Memory B cell (primary cell): ENCODE measurements at regions not wholly inside any gene's neighbourhood (a gene's known extent, or its start where the extent isn't known, plus 50 kb on each side); places are given as distances from the start of the nearest gene placed in this dataset.
"Not testable (repeated sequence)": the region's sequence is repeated elsewhere in the genome, so short reads cannot be mapped to it uniquely, and the experiment has no call there.

Experiments used
- ATAC-seq: fragments of 150-1000 bp; cut with Tn5 transposase; 2 replicates; pipeline ENCODE4 v1.10.0; 2021; ENCODE audit warnings: low read depth, mild to moderate bottlenecking, moderate library complexity
- DNase-seq, 2 donors: peaks; one replicate each; pipeline ENCODE4 v3.0.0; 2022; ENCODE audit warnings: low spot score in 2 of 2
- H3K27ac Mint-ChIP-seq: one replicate; pipeline ENCODE4 v1.8.0; 2022; ENCODE audit warnings: mild to moderate bottlenecking, moderate library complexity, mixed read lengths
- H3K27me3 Mint-ChIP-seq: one replicate; pipeline ENCODE4 v1.8.0; 2022; ENCODE audit warnings: mixed read lengths
- H3K36me3 Mint-ChIP-seq: one replicate; pipeline ENCODE4 v1.8.0; 2022; ENCODE audit warnings: mild to moderate bottlenecking, mixed read lengths
- H3K4me1 Mint-ChIP-seq: one replicate; pipeline ENCODE4 v1.8.0; 2022; ENCODE audit warnings: mixed read lengths
- H3K4me3 Mint-ChIP-seq: one replicate; pipeline ENCODE4 v1.8.0; 2022; ENCODE audit warnings: mild to moderate bottlenecking, moderate library complexity, mixed read lengths
- H3K9me3 Mint-ChIP-seq: one replicate; pipeline ENCODE4 v1.8.0; 2022; ENCODE audit warnings: mixed read lengths

DNA sequence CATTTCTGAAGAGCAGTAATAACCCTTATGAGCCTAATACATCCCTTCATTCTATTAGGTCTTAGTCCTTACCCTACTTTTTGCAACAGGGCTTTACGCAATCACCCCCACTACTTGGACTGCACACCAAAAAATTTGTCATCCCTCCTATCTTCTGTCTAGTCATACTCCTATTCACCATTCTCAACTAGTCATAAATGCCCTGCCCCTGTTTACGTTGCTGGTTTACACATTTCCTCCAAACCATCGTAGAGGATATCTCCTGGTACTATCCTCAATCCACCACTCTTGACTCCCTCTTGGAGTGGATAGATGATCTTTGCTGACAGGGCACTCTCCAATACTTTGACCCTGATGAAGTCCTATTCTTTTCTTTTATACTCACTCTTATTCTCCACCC, 98.2 kb upstream of the CCNG1 start:
- Mint-ChIP-seq H3K36me3 (no peaks in the 10 kb centered on the region), H3K4me1 (no peaks in the 10 kb centered on the region), H3K9me3 (peaks cover 10% of the 10 kb centered on the region), H3K4me3 (no peak overlapping the region), H3K27me3 (peaks cover 9% of the 10 kb centered on the region), H3K27ac (no peak overlapping the region)
- DNase-seq, result no peak
- no peak for ATAC-seq

DNA sequence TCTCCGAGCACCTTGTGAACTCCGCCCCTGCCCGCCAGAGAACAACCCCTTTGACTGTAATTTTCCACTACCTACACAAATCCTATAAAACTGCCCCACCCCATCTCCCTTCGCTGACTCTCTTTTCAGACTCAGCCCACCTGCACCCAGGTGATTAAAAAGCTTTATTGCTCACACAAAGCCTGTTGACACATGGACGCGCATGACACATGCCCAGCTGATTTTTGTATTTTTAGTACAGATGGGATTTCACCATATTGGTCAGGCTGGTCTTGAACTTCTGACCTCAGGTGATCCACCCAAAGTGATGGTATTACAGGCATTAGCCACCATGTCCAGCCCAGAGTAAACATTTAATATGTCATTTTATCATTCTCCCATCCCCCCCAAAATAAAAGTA, 97.0 kb upstream of the CCNG1 start:
- ATAC-seq, DNase-seq, H3K27me3 Mint-ChIP-seq, H3K36me3 Mint-ChIP-seq, H3K27ac Mint-ChIP-seq, H3K4me1 Mint-ChIP-seq, H3K9me3 Mint-ChIP-seq, H3K4me3 Mint-ChIP-seq: not testable (repeated sequence)

DNA sequence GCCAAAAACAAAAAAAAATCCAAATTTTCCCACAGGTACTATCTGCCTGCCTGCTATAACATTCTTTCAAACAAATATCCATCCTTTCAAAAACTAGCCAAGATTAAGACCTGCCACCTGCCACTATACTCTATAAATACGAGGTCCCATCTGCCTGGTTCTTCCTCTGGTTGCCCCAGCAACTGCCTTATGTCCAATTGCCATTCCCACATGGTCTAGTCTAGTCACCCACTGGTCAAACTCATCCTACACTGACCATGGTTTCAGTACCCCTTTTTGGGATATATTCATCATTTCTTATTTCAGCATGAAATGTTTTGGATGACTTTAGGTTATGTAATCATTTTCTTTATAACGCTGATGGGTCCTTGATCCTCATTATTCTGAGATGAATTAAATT, 95.1 kb upstream of the CCNG1 start:
- Mint-ChIP-seq H3K4me3 (no peak overlapping the region), H3K4me1 (no peaks in the 10 kb centered on the region), H3K27ac (no peak overlapping the region), H3K36me3 (no peaks in the 10 kb centered on the region), H3K9me3 (no peaks in the 10 kb centered on the region), H3K27me3 (peaks cover 3% of the 10 kb centered on the region)
- ATAC-seq (no peak), DNase-seq (no peak)

DNA sequence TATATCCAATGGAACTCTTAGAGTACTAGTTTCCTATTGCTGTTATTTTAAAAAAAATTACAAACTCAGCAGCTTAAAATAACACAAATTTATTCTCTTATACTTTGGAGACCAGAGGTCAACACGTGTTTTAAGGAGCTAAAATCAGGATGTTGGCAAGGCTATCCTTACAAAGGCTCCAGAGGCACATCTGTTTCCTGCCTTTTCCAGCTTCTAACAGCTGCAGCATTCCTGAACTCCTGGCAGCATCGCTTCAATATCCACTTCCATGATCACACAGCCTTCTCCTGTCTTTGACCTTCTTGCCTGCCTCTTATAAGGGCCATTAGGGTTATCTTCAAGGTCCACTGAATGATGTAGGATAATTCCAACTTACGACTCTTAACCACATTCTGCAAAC, 92.2 kb upstream of the CCNG1 start:
- ATAC-seq, result no peak
- Mint-ChIP-seq H3K4me3 (no peak overlapping the region), H3K27me3 (peaks cover 4% of the 10 kb centered on the region), H3K9me3 (no peaks in the 10 kb centered on the region), H3K36me3 (no peaks in the 10 kb centered on the region), H3K27ac (no peak overlapping the region), H3K4me1 (no peaks in the 10 kb centered on the region)
- no peak for DNase-seq

DNA sequence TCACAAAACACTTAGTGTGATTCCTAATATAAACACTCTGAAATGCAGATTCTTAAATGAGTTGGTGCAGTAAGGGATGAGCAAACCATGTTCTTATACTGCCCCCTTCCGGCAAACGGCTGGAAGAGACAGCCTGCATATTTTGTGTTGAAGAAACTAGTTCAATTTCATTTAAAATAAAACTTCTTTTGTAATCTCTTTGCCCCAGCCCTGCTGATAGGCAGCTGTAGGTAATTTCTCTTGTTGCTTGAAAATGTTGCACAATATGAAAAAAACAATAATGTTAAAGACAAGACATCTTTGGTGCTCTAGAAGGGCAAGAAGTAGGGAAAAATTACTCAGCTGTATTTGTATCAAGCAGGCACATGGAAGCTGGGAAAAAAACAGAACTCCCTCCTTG, 89.7 kb upstream of the CCNG1 start:
- Mint-ChIP-seq H3K27ac (no peak overlapping the region), H3K4me1 (no peaks in the 10 kb centered on the region), H3K27me3 (peaks cover 3% of the 10 kb centered on the region), H3K4me3 (no peak overlapping the region), H3K36me3 (no peaks in the 10 kb centered on the region), H3K9me3 (no peaks in the 10 kb centered on the region)
- ATAC-seq, result peak; percentile 57
- DNase-seq, result peak; percentile 18 to 36

DNA sequence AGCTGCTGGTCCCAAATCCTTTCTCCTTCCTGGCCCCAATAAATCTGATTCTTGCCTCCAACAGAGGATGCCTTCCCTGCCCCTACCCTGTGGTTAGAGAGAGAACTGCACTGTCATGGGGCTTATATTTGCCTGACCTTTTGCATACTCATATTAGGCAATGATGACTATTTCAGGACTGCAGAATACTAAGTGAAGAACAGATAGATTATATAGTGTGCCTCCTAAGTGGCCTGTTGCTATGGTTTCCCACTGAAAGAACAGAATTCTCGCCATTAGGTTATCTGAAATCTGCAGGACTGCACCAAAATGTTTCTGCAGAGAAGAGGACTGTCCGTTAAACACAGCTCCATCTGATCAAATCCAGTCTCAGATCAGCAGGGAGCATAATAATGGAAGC, 87.3 kb upstream of the CCNG1 start:
- Mint-ChIP-seq H3K36me3 (no peaks in the 10 kb centered on the region), H3K27me3 (peaks cover 3% of the 10 kb centered on the region), H3K4me1 (peaks cover 9% of the 10 kb centered on the region), H3K4me3 (no peak overlapping the region), H3K9me3 (no peaks in the 10 kb centered on the region), H3K27ac (no peak overlapping the region)
- no peak for ATAC-seq
- DNase-seq, result no peak

DNA sequence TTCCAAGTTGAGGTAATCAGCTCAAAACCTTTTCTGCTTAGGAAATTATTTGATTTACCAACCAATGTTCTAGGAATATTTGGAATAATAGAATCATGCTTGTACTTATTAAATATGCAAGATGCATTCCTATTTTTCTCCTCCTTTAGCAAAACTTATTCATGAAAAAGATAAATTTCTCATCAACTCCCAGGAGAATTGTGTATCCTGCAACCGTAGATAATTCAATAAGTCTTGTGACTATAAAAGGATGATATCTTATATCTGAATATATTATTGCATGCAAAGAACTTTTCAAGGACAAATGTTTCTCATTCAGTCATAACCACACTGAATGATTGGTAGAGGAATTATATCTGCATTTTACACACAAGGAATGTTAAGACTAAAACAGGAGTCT, 84.9 kb upstream of the CCNG1 start:
- ATAC-seq (no peak), DNase-seq (no peak)
- Mint-ChIP-seq H3K9me3 (no peaks in the 10 kb centered on the region), H3K27me3 (peaks cover 2% of the 10 kb centered on the region), H3K27ac (no peak overlapping the region), H3K4me3 (no peak overlapping the region), H3K4me1 (peaks cover 10% of the 10 kb centered on the region), H3K36me3 (no peaks in the 10 kb centered on the region)

DNA sequence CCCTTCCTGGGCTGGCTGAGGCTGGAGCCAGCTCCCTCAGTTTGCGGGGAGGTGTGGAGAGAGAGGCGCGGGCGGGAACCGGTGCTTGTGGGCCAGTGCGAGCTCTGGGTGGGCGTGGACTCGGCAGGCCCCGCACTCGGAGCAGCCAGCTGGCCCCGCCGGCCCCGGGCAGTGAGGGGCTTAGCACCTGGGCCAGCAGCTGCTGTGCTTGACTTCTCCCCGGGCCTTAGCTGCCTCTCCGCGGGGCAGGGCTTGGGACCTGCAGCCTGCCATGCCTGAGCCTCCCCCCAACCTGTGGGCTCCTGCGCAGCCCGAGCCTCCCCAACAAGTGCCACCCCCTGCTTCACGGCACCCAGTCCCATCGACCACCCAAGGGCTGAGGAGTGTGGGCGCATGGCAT, 81.6 kb upstream of the CCNG1 start:
- H3K4me1 Mint-ChIP-seq, H3K4me3 Mint-ChIP-seq, H3K9me3 Mint-ChIP-seq, H3K27ac Mint-ChIP-seq, H3K36me3 Mint-ChIP-seq, H3K27me3 Mint-ChIP-seq, DNase-seq, ATAC-seq: not testable (repeated sequence)

DNA sequence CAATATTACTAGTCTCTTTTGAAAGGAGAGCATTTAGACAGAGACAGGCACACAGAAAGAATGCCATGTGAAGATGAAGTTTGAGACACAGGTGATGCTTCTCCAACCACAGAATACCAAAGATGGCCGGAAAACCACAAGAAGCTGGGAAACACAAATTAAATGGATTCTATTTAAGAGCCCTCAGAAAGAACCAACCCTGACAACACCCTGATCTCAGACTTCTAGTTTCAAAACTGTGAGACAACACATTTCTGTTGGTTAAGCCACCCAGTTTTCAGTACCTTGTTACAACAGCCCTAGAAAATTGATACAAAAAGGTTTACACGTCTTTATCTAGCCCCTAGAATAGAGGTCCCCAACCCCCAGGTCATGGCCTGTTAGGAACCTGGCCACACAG, 79.8 kb upstream of the CCNG1 start:
- no peak overlapping the region for H3K4me3 Mint-ChIP-seq
- peaks cover 10% of the 10 kb centered on the region for H3K4me1 Mint-ChIP-seq
- DNase-seq (no peak), ATAC-seq (no peak)
- no peaks in the 10 kb centered on the region for H3K36me3 Mint-ChIP-seq
- no peak overlapping the region for H3K27ac Mint-ChIP-seq
- H3K9me3 Mint-ChIP-seq, result no peaks in the 10 kb centered on the region
- peaks cover 6% of the 10 kb centered on the region for H3K27me3 Mint-ChIP-seq

DNA sequence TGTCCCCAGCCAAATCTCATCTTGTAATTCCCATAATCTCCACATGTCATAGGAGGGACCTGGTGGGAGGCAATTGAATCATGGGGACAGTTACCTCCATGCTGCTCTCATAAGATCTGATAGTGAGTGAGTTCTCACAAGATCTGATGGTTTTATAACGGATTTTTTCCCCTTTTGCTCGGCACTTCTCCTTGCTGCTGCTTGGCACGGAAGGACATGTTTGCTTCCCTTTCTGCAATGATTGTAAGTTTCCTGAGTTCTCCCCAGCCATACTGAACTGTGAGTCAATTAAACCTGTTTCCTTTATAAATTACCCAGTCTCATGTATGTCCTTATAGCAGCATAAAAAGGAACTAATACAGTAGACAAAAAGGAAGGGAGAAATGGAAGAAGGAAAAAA, 76.7 kb upstream of the CCNG1 start:
- peaks cover 6% of the 10 kb centered on the region for H3K27me3 Mint-ChIP-seq
- DNase-seq, result no peak
- peaks cover 7% of the 10 kb centered on the region for H3K9me3 Mint-ChIP-seq
- peaks cover 1% of the 10 kb centered on the region for H3K36me3 Mint-ChIP-seq
- no peak overlapping the region for H3K4me3 Mint-ChIP-seq
- no peak overlapping the region for H3K27ac Mint-ChIP-seq
- H3K4me1 Mint-ChIP-seq, result no peaks in the 10 kb centered on the region
- no peak for ATAC-seq

DNA sequence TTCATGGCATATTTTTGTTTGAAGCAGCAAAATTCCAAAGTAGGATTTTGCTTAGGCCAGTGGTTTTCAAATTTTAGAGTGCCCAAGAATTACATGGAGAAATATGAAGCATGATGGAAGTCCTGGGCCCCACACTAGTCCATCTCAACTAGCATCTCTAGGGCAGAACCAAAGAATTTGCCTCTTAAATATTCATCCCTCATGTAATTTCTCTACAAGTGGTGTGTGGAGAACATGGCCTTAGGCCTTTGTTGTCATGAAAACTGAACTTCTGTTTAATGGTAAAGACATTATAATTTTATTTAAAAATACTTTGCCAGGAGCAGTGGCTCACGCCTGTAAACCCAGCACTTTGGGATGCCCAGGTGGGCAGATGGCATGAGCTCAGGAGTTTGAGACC, 75.9 kb upstream of the CCNG1 start:
- Mint-ChIP-seq H3K9me3 (peaks cover 8% of the 10 kb centered on the region), H3K27ac (no peak overlapping the region), H3K4me3 (no peak overlapping the region), H3K36me3 (peaks cover 1% of the 10 kb centered on the region), H3K27me3 (peaks cover 6% of the 10 kb centered on the region), H3K4me1 (no peaks in the 10 kb centered on the region)
- DNase-seq (no peak), ATAC-seq (no peak)

DNA sequence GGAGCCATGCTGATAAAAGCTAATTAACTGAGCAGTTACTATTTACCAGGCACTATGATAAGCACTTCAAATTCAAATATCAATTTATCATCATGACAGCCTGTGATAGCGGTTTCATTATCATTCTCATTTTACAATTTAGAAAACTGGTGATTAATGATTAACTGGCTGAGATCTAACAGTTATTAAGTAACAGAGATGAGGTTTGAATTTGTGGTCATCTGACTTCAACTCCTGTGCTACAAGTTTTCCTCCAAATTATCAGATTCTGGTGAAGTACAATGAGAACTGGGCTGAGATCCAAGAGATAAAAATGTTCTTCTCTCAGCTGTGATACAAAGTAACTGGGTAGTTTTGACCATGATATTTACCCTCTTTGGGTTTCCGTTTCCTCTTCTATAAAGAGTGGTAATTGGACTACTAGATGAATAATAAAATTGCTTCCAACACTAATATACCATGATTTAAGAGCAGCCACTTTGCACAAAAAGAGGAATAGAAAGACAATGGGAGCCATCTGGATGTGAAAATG, 74.5 kb upstream of the CCNG1 start:
- Mint-ChIP-seq H3K4me3 (no peak overlapping the region), H3K4me1 (no peaks in the 10 kb centered on the region), H3K27me3 (peaks cover 8% of the 10 kb centered on the region), H3K27ac (no peak overlapping the region), H3K36me3 (peaks cover 1% of the 10 kb centered on the region), H3K9me3 (peaks cover 10% of the 10 kb centered on the region)
- ATAC-seq (no peak), DNase-seq (no peak)

DNA sequence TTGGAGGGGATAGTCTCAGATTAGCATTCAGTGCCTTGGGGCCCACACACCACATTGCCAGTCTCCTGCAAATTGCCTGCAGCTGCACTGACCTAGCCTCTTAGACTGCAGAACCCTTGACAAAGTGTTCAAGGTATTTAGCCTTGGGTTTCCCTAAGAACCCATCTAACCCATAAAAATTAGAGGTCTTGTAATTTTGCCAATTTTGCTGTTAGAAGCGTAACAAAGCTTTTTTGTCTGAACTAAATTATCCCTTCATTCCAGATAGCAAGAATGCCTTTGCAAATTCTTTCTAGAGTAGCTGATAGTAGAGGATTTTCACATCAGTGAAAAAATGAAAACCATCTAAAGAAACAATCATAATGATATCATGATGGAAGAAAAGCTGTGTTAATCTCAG, 74.0 kb upstream of the CCNG1 start:
- no peaks in the 10 kb centered on the region for H3K4me1 Mint-ChIP-seq
- peaks cover 10% of the 10 kb centered on the region for H3K9me3 Mint-ChIP-seq
- DNase-seq (no peak), ATAC-seq (no peak)
- no peak overlapping the region for H3K27ac Mint-ChIP-seq
- no peak overlapping the region for H3K4me3 Mint-ChIP-seq
- H3K27me3 Mint-ChIP-seq, result peaks cover 8% of the 10 kb centered on the region
- peaks cover 1% of the 10 kb centered on the region for H3K36me3 Mint-ChIP-seq

DNA sequence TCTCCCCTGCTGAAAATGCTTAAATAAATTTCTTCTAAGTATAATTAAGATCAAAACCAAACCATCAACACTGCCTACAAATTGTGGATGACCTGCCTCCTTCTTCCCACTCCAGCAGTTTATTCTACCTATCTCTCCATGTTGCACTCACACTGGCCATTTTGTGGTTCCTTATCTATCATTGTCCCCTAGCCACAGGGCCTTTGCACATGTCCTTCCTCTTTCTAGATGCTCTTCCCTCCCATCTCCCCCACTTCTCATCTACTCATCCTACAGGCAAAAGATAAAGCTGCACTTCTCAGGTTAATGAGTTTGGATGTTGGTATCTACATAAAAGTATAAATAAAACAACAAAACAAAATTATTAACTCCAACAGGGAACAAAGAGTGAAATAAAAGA, 70.6 kb upstream of the CCNG1 start:
- Mint-ChIP-seq H3K36me3 (peaks cover 3% of the 10 kb centered on the region), H3K27me3 (peaks cover 2% of the 10 kb centered on the region), H3K4me3 (no peak overlapping the region), H3K4me1 (no peaks in the 10 kb centered on the region), H3K27ac (no peak overlapping the region), H3K9me3 (peaks cover 12% of the 10 kb centered on the region)
- DNase-seq (no peak), ATAC-seq (no peak)

DNA sequence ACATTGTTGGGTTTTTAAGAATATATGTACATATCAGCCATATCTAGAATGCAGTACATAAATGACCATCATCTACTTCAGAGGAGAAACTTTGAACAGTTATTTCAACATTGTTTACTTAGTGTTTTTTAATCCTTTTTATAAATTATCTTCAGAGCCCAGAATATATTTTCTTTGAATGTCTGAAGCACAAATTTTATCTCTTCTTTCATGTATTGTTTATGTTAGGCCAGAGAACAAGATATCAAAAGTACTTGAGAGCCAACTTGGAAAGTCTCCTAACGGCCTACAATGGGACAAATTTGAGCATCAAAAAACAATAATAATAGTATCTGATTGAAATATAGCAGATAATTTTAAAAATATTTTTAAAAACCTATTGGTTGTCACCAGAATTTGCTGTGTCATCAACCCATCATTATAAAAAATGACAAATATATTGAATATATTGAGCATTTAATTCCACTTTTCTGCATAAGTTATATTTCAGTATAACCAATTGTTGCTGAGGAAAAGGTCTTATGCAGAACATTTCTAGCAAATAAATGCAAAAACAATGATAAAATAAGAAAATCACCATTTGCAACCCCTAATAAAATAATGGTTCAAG, 67.5 kb upstream of the CCNG1 start:
- Mint-ChIP-seq H3K4me3 (no peak overlapping the region), H3K27ac (no peak overlapping the region), H3K4me1 (no peaks in the 10 kb centered on the region), H3K9me3 (peaks cover 9% of the 10 kb centered on the region), H3K36me3 (peaks cover 3% of the 10 kb centered on the region), H3K27me3 (peaks cover 2% of the 10 kb centered on the region)
- DNase-seq (no peak), ATAC-seq (no peak)
